CD8-positive, alpha-beta memory T cell (primary cell): ENCODE measurements at regions not wholly inside any gene's neighbourhood (a gene's known extent, or its start where the extent isn't known, plus 50 kb on each side); places are given as distances from the start of the nearest gene placed in this dataset.
"Not testable (repeated sequence)": the region's sequence is repeated elsewhere in the genome, so short reads cannot be mapped to it uniquely, and the experiment has no call there.

Experiments used
- CTCF ChIA-PET: fragments of 350-600 bp; sonication (Branson Sonifier 250); formaldehyde crosslinking; loops from one replicate; lab custom pipeline; 2021; ENCODE audit warnings: antibody characterized with exemption; lab: Charles Lee
- POLR2A ChIA-PET: fragments of 350-600 bp; sonication (Branson Sonifier 250); formaldehyde crosslinking; loops from one replicate; lab custom pipeline; 2021; ENCODE audit warnings: antibody characterized with exemption; lab: Charles Lee
- DNase-seq, 5 donors: peaks; one replicate each; pipeline versions ENCODE4 v3.0.0 to v3.0.0-alpha.2; 2020 to 2022; ENCODE audit warnings: mixed read lengths in 1 of 5
- H3K27ac ChIP-seq: one replicate; pipeline ENCODE4 v1.7.0; 2013; ENCODE audit warnings: low read depth, mild to moderate bottlenecking, low read length, moderate library complexity
- H3K27me3 ChIP-seq: 2 replicates; pipeline ENCODE4 v1.7.0; 2013; ENCODE audit warnings: low read length, mild to moderate bottlenecking; ENCODE audit not compliant: insufficient read depth, poor library complexity, severe bottlenecking
- H3K36me3 ChIP-seq: 2 replicates; pipeline ENCODE4 v1.7.0; 2013; ENCODE audit warnings: mild to moderate bottlenecking, low read length, moderate library complexity; ENCODE audit not compliant: insufficient read depth
- H3K4me1 ChIP-seq: 2 replicates; pipeline ENCODE4 v1.7.0; 2013; ENCODE audit warnings: mild to moderate bottlenecking, low read length, moderate library complexity; ENCODE audit not compliant: insufficient read depth
- H3K4me3 ChIP-seq: 2 replicates; pipeline ENCODE4 v1.7.0; 2013; ENCODE audit warnings: mild to moderate bottlenecking, low read length
- H3K9me3 ChIP-seq: 2 replicates; pipeline ENCODE4 v1.7.0; 2013; ENCODE audit warnings: mild to moderate bottlenecking, low read length
- H3K27ac Mint-ChIP-seq, 8 donors: one replicate each; pipeline ENCODE4 v1.8.0; 2020 to 2021; ENCODE audit warnings: mixed read lengths in 8 of 8, mild to moderate bottlenecking in 6 of 8, inconsistent platforms in 3 of 8, moderate library complexity in 3 of 8
- H3K27me3 Mint-ChIP-seq, 2 donors: one replicate each; pipeline ENCODE4 v1.8.0; 2020 to 2021; ENCODE audit warnings: mixed read lengths in 2 of 2, mild to moderate bottlenecking in 1 of 2, moderate library complexity in 1 of 2
- H3K36me3 Mint-ChIP-seq, 3 donors: one replicate each; pipeline ENCODE4 v1.8.0; 2020 to 2021; ENCODE audit warnings: mixed read lengths in 3 of 3, inconsistent platforms in 1 of 3, mild to moderate bottlenecking in 1 of 3
- H3K4me1 Mint-ChIP-seq, 3 donors: one replicate each; pipeline ENCODE4 v1.8.0; 2020 to 2021; ENCODE audit warnings: mixed read lengths in 3 of 3, inconsistent platforms in 1 of 3, mild to moderate bottlenecking in 1 of 3
- H3K4me3 Mint-ChIP-seq, 7 donors: one replicate each; pipeline ENCODE4 v1.8.0; 2020 to 2021; ENCODE audit warnings: mixed read lengths in 7 of 7, mild to moderate bottlenecking in 6 of 7, moderate library complexity in 4 of 7, inconsistent platforms in 2 of 7
- H3K9me3 Mint-ChIP-seq, 5 donors: one replicate each; pipeline ENCODE4 v1.8.0; 2020 to 2022; ENCODE audit warnings: mixed read lengths in 5 of 5, mild to moderate bottlenecking in 3 of 5, moderate library complexity in 2 of 5, inconsistent platforms in 1 of 5

GRCh38 chr15:38024293-38025091 is 90.1 kb downstream of the TMCO5A start:
- no peaks in the 10 kb centered on the region for H3K27me3 ChIP-seq
- H3K27ac Mint-ChIP-seq = no peak overlapping the region
- peaks cover 0 to 3% (median 0%) of the 10 kb centered on the region in 5 donors for H3K9me3 Mint-ChIP-seq
- no peak overlapping the region for H3K27ac ChIP-seq
- no peak overlapping the region for H3K4me3 ChIP-seq
- CTCF ChIA-PET = no interaction called here
- H3K36me3 ChIP-seq = no peaks in the 10 kb centered on the region
- no peaks in the 10 kb centered on the region for H3K4me1 ChIP-seq
- POLR2A ChIA-PET = no interaction called here
- no peak overlapping the region for H3K4me3 Mint-ChIP-seq
- H3K4me1 Mint-ChIP-seq = no peaks in the 10 kb centered on the region
- H3K36me3 Mint-ChIP-seq = no peaks in the 10 kb centered on the region
- no peaks in the 10 kb centered on the region for H3K9me3 ChIP-seq
- H3K27me3 Mint-ChIP-seq = peaks cover 0 to 6% of the 10 kb centered on the region in 2 donors
- no peak for DNase-seq

GRCh38 chr15:38025656-38026055 is 91.2 kb downstream of the TMCO5A start:
- H3K9me3 ChIP-seq, DNase-seq, H3K4me1 Mint-ChIP-seq, CTCF ChIA-PET, POLR2A ChIA-PET, H3K4me1 ChIP-seq, H3K9me3 Mint-ChIP-seq, H3K27ac ChIP-seq, H3K36me3 Mint-ChIP-seq, H3K27me3 Mint-ChIP-seq, H3K27ac Mint-ChIP-seq, H3K27me3 ChIP-seq, H3K4me3 Mint-ChIP-seq, H3K4me3 ChIP-seq, H3K36me3 ChIP-seq: not testable (repeated sequence)

- Mint-ChIP-seq H3K9me3 (peaks cover 0 to 3% (median 0%) of the 10 kb centered on the region in 5 donors), H3K4me1 (no peaks in the 10 kb centered on the region), H3K27me3 (peaks cover 1 to 10% of the 10 kb centered on the region in 2 donors), H3K4me3 (no peak overlapping the region), H3K27ac (peak overlapping the region in 1 of 8 donors; percentile 22), H3K36me3 (no peaks in the 10 kb centered on the region)
- ChIA-PET CTCF (no interaction called here), POLR2A (no interaction called here)
- Histone ChIP-seq H3K9me3 (no peaks in the 10 kb centered on the region), H3K4me1 (no peaks in the 10 kb centered on the region), H3K27ac (no peak overlapping the region), H3K27me3 (no peaks in the 10 kb centered on the region), H3K4me3 (no peak overlapping the region), H3K36me3 (no peaks in the 10 kb centered on the region)
- no peak for DNase-seq
Measured at GRCh38 chr15:38028869-38029268, 94.4 kb downstream of the TMCO5A start.

GRCh38 chr15:38029736-38030135 is 95.3 kb downstream of the TMCO5A start:
- no peak overlapping the region for H3K27ac ChIP-seq
- no peaks in the 10 kb centered on the region for H3K4me1 Mint-ChIP-seq
- POLR2A ChIA-PET = no interaction called here
- H3K9me3 ChIP-seq = no peaks in the 10 kb centered on the region
- no peaks in the 10 kb centered on the region for H3K27me3 ChIP-seq
- CTCF ChIA-PET = no interaction called here
- no peak overlapping the region for H3K4me3 ChIP-seq
- H3K4me1 ChIP-seq = no peaks in the 10 kb centered on the region
- DNase-seq = no peak
- peaks cover 2 to 12% of the 10 kb centered on the region in 2 donors for H3K27me3 Mint-ChIP-seq
- H3K9me3 Mint-ChIP-seq = peaks cover 0 to 3% (median 0%) of the 10 kb centered on the region in 5 donors
- H3K4me3 Mint-ChIP-seq = no peak overlapping the region
- peak overlapping the region in 1 of 8 donors; percentile 41 for H3K27ac Mint-ChIP-seq
- H3K36me3 ChIP-seq = no peaks in the 10 kb centered on the region
- no peaks in the 10 kb centered on the region for H3K36me3 Mint-ChIP-seq

GRCh38 chr15:38030609-38031008 is 96.2 kb downstream of the TMCO5A start:
- ChIA-PET CTCF (no interaction called here), POLR2A (no interaction called here)
- H3K4me1 ChIP-seq = no peaks in the 10 kb centered on the region
- no peaks in the 10 kb centered on the region for H3K27me3 ChIP-seq
- Mint-ChIP-seq H3K27me3 (peaks cover 3 to 16% of the 10 kb centered on the region in 2 donors), H3K4me3 (no peak overlapping the region), H3K27ac (no peak overlapping the region), H3K9me3 (peaks cover 0 to 3% (median 0%) of the 10 kb centered on the region in 5 donors), H3K36me3 (no peaks in the 10 kb centered on the region), H3K4me1 (no peaks in the 10 kb centered on the region)
- H3K4me3 ChIP-seq = no peak overlapping the region
- H3K27ac ChIP-seq = no peak overlapping the region
- H3K36me3 ChIP-seq = no peaks in the 10 kb centered on the region
- DNase-seq = no peak
- no peaks in the 10 kb centered on the region for H3K9me3 ChIP-seq

- Mint-ChIP-seq H3K27ac (no peak overlapping the region), H3K27me3 (peaks cover 7 to 16% of the 10 kb centered on the region in 2 donors), H3K4me3 (no peak overlapping the region), H3K4me1 (no peaks in the 10 kb centered on the region), H3K36me3 (no peaks in the 10 kb centered on the region), H3K9me3 (no peaks in the 10 kb centered on the region)
- H3K4me1 ChIP-seq = no peaks in the 10 kb centered on the region
- H3K9me3 ChIP-seq = no peaks in the 10 kb centered on the region
- no peak overlapping the region for H3K27ac ChIP-seq
- H3K36me3 ChIP-seq = no peaks in the 10 kb centered on the region
- POLR2A ChIA-PET = no interaction called here
- no peaks in the 10 kb centered on the region for H3K27me3 ChIP-seq
- H3K4me3 ChIP-seq = no peak overlapping the region
- CTCF ChIA-PET = no interaction called here
- DNase-seq = no peak
Measured at GRCh38 chr15:38035701-38036100, 101.3 kb downstream of the TMCO5A start.

GRCh38 chr15:38036790-38037338 is 102.4 kb downstream of the TMCO5A start:
- POLR2A ChIA-PET = no interaction called here
- no peaks in the 10 kb centered on the region for H3K36me3 Mint-ChIP-seq
- no peaks in the 10 kb centered on the region for H3K27me3 ChIP-seq
- CTCF ChIA-PET = no interaction called here
- H3K36me3 ChIP-seq = no peaks in the 10 kb centered on the region
- H3K4me1 Mint-ChIP-seq = no peaks in the 10 kb centered on the region
- peaks cover 7 to 13% of the 10 kb centered on the region in 2 donors for H3K27me3 Mint-ChIP-seq
- DNase-seq = no peak
- no peak overlapping the region for H3K4me3 Mint-ChIP-seq
- no peak overlapping the region for H3K4me3 ChIP-seq
- no peaks in the 10 kb centered on the region for H3K4me1 ChIP-seq
- H3K27ac ChIP-seq = no peak overlapping the region
- no peaks in the 10 kb centered on the region for H3K9me3 ChIP-seq
- H3K9me3 Mint-ChIP-seq = no peaks in the 10 kb centered on the region
- no peak overlapping the region for H3K27ac Mint-ChIP-seq

- no peak overlapping the region for H3K27ac Mint-ChIP-seq
- H3K36me3 ChIP-seq = no peaks in the 10 kb centered on the region
- no peaks in the 10 kb centered on the region for H3K27me3 ChIP-seq
- no peak overlapping the region for H3K4me3 ChIP-seq
- no peak overlapping the region for H3K27ac ChIP-seq
- H3K4me3 Mint-ChIP-seq = no peak overlapping the region
- POLR2A ChIA-PET = no interaction called here
- H3K36me3 Mint-ChIP-seq = no peaks in the 10 kb centered on the region
- no peak for DNase-seq
- no peaks in the 10 kb centered on the region for H3K9me3 ChIP-seq
- CTCF ChIA-PET = no interaction called here
- H3K4me1 ChIP-seq = no peaks in the 10 kb centered on the region
- H3K27me3 Mint-ChIP-seq = peaks cover 8 to 16% of the 10 kb centered on the region in 2 donors
- no peaks in the 10 kb centered on the region for H3K9me3 Mint-ChIP-seq
- peaks cover 0 to 3% (median 0%) of the 10 kb centered on the region in 3 donors for H3K4me1 Mint-ChIP-seq
Measured at GRCh38 chr15:38038659-38039442, 104.4 kb downstream of the TMCO5A start.
